ENCODE measurements at regions not wholly inside any gene's neighbourhood (a gene's known extent, or its start where the extent isn't known, plus 50 kb on each side); places are given as distances from the start of the nearest gene placed in this dataset.

DNA sequence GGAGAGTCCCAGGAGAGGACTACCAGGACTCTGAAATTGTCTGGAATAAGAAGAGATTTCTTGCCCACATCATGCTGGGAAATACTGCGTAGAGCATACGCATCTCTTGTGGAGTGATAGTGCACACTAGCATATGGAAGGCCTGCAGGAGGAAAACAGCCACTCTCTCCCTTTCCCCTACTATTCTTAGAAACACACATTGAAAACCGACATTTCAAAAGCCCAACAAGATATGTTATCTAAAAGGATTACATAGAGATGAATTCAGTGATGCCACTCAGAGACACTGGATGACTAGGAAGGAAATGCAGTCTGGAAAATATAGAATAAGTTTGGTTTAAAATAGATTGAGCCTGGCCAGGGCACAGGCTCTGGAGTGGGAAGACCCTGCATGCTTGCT is 388.7 kb upstream of the NBEA start:
- TF ChIP-seq CTCF (IDR thresholded peaks at IDR 0.05; ENCODE audit: low read depth, low read length) = no peak
- no peak overlapping the region for H3K4me3 ChIP-seq (replicated peaks in 1 of 2; ENCODE audit: low read depth in 2 of 2, low read length in 2 of 2)
- no peak for DNase-seq (ENCODE audit: low read depth in 2 of 2)

GRCh38 chr13:34555988-34556387 is 386.1 kb upstream of the NBEA start:
- no peak overlapping the region for H3K4me3 ChIP-seq (replicated peaks in 1 of 2; ENCODE audit: low read depth in 2 of 2, low read length in 2 of 2)
- peak in 1 of 2 donors; percentile 33 for DNase-seq (ENCODE audit: low read depth in 2 of 2)

GRCh38 chr13:34561033-34561432 is 381.0 kb upstream of the NBEA start:
- H3K4me3 ChIP-seq (replicated peaks in 1 of 2; ENCODE audit: low read depth in 2 of 2, low read length in 2 of 2) = no peak overlapping the region
- no peak for TF ChIP-seq CTCF (IDR thresholded peaks at IDR 0.05; ENCODE audit: low read depth, low read length)
- DNase-seq (ENCODE audit: low read depth in 2 of 2) = no peak

More at GRCh38 chr13:34555988-34556387, 386.1 kb upstream of the NBEA start:
- no peak for TF ChIP-seq CTCF (IDR thresholded peaks at IDR 0.05; ENCODE audit: low read depth, low read length)

DNA sequence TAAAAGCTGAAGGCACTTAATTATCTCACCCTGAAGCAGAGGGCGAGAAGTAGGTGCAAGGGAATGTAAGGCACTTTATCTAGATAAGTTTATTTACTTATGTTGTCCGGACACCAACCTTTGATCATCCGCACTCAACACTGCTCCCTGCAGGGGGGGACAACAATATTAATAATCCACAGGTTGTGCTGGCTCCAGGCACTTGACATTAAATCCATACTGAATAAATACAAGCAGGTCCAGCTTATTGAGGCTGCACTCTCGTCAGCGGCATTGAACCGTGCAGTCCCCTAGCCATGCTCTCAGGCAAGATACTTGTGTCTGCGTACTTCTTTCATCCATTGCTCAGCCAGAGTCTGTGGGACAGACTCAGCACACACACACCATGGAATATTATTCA is 374.5 kb upstream of the NBEA start:
- TF ChIP-seq CTCF (IDR thresholded peaks at IDR 0.05; ENCODE audit: low read depth, low read length) = no peak
- H3K4me3 ChIP-seq (replicated peaks in 1 of 2; ENCODE audit: low read depth in 2 of 2, low read length in 2 of 2) = no peak overlapping the region
- no peak for DNase-seq (ENCODE audit: low read depth in 2 of 2)

DNA sequence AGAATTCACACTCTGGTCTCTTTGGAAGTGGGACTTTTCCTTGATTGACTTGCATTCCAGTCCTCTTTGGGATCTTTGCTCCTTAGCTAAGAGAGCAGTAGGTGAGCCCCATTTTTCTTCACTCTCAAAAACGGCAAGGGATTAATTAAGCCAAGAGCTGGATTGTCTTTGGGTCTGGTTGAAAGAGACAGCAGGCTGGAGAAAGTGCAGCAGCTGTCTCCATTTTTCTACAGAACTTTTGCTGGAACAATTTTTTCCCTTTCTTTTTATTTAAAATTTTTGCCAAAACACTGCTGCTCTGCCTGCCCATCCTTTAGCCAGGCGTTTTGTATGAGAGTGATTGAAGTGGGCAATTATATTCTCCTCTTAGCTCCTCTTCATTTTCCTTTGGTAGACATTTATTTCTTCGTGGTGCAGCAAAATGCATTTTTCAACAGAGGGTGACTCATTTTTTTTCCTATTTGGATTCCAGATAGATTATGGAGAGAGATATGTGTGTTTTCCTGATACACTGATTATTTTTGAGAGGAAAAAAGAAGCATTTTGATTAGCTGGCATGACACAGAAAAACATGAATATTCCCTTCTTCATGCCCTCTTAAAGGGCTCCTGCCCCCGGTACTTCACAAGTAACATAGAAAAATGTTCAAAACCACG is 371.2 kb upstream of the NBEA start:
- no peak for DNase-seq (ENCODE audit: low read depth in 2 of 2)
- TF ChIP-seq CTCF (IDR thresholded peaks at IDR 0.05; ENCODE audit: low read depth, low read length) = no peak
- H3K4me3 ChIP-seq (replicated peaks in 1 of 2; ENCODE audit: low read depth in 2 of 2, low read length in 2 of 2) = no peak overlapping the region

- no peak for DNase-seq (ENCODE audit: low read depth in 2 of 2)
- H3K4me3 ChIP-seq (replicated peaks in 1 of 2; ENCODE audit: low read depth in 2 of 2, low read length in 2 of 2) = no peak overlapping the region
- no peak for TF ChIP-seq CTCF (IDR thresholded peaks at IDR 0.05; ENCODE audit: low read depth, low read length)
Observed at GRCh38 chr13:34571716-34572115, 370.4 kb upstream of the NBEA start.

DNA sequence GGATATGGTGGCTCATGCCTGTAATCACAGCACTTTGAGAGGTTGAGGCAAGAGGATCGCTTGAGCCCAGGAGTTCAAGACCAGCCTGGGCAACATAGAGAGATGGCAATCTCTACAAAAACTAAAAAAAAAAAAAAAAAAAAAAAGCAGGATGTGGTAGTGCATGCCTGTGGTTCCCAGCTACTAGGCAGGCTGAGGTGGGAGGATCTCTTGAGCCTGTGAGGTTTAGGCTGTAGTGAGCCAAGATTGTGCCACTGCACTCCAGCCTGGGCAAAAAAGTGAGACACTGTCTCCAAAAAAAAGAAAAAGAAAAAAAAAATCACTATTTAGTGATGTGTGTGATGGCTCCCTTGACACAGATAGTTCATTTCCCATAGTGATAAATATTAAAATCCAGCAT is 365.0 kb upstream of the NBEA start:
- no peak overlapping the region for H3K4me3 ChIP-seq (replicated peaks in 1 of 2; ENCODE audit: low read depth in 2 of 2, low read length in 2 of 2)
- peak; percentile 9 to 37 for DNase-seq (ENCODE audit: low read depth in 2 of 2)
- no peak for TF ChIP-seq CTCF (IDR thresholded peaks at IDR 0.05; ENCODE audit: low read depth, low read length)

All from cardiac fibroblast (primary cell).